Left ventricle myocardium superior (tissue), 1 donor: ENCODE measurements at regions not wholly inside any gene's neighbourhood (a gene's known extent, or its start where the extent isn't known, plus 50 kb on each side); places are given as distances from the start of the nearest gene placed in this dataset.
"Not testable (repeated sequence)": the region's sequence is repeated elsewhere in the genome, so short reads cannot be mapped to it uniquely, and the experiment has no call there.

ENCODE experiments used
- ATAC-seq: fragments of 200-7000 bp; cut with Tn5 transposase; one replicate; pipeline ENCODE4 v1.9.1; 2020; ENCODE audit warnings: mild to moderate bottlenecking, moderate library complexity
- DNase-seq: peaks from one replicate; pipeline ENCODE4 v3.0.0-alpha.2; 2020
- intact Hi-C: fragments of 100-400 bp; cut with micrococcal nuclease; formaldehyde crosslinking; loops from one replicate; pipeline ENCODE4 v1.11.0; 2022
- donor health status: DM: no; HTN: yes; CAD: no; lungs with severe emphysema.

DNA sequence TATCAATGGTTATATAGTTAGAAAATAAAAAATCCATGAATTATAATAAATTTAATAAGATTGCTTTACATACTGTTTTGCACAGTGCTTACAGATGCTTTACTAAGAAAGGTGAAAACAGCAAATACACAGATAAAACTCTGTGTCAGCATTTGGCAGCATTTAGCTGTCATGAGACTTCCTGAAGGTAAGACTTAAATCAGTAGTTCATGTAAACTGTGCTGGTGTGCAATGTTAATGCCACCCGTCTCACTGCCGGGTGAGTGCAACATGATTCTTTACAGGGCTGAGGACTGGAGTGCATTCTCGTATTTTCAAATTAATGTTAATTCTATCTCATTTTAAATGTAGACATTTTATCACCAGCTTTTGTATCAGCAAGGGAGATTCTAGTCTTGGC is 326.2 kb upstream of the POT1 start:
- intact Hi-C loops, result no loop called here
- DNase-seq (no peak), ATAC-seq (no peak)

DNA sequence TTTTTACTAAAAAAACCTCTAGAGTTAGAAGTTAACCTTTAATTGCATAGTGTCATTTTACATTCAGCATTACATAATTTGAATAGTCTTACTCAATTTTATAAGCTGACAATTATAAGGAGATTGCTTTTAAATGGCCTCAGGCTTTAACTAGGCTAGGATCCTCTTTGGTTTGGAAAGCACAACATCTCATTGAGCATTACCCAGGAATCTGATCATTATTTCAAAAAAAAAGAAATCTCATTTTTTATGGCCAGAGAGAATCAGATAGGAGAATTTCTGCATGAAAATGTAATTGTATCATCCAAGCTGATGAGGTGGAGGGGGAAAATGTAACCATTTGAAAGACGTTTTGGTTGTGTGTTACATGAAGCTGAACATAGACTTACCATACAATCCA is 324.9 kb upstream of the POT1 start:
- no peak for DNase-seq
- ATAC-seq, result no peak
- intact Hi-C loops, result no loop called here

DNA sequence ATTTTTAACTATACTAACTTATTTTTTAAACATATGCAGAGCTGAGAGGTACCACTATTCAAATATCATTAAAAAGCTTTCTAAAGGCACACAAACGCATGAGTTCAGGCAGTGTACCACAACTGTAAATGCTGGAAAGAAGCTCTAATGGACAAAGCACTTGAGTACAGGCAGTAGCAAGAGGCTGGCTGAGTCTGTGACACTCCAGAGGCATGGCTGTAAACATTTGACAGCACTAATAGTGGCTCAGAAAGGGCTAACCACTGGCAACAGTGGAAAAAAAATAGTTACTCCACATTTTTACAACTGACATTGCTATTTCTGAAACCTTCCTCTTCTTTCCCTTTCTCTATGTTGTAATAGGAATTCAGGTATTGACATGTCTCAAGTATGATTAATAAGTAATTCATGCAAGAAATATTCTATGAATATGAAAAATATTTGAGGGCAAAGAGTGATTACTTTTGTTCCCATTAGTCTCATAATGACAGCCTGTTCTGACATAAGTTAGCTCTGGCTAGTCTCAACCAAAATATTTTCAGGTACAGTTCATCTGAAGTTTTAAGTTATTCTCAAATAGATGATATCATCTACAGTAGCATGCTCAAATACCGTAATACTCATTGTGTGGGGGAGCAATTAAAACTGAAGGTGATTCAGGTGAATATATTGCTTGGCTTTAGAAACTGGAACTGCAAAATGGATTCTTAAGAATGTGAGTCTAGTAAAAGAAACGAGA is 324.0 kb upstream of the POT1 start:
- DNase-seq (no peak), ATAC-seq (no peak)
- intact Hi-C loops, result no loop called here

DNA sequence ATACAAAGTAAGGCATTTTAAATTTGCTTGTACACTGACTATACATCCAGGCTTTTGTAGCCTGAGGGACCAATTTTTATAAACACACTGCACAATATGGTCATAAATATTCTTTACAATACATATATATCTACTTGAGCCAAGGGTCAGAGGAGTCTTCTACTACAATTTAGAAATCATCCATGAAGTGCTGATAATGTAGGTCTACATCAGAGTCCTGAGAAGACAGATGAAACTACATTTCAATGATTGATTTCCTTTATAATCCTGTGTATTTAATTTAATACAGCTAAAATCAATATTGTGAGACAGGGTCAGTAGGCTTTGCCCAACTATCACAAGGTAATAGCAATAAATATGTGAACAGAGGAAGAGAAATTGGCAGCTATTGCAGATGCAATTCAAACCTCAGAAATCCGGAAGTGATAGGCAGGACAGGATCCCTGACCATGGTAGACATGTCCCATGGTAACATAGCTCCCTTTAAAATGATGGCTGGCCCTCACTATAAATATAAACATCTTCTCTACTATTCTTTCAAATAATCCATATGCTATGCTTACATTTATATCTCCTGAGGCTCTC is 318.0 kb upstream of the POT1 start:
- ATAC-seq, result no peak
- no peak for DNase-seq
- intact Hi-C loops, result no loop called here

DNA sequence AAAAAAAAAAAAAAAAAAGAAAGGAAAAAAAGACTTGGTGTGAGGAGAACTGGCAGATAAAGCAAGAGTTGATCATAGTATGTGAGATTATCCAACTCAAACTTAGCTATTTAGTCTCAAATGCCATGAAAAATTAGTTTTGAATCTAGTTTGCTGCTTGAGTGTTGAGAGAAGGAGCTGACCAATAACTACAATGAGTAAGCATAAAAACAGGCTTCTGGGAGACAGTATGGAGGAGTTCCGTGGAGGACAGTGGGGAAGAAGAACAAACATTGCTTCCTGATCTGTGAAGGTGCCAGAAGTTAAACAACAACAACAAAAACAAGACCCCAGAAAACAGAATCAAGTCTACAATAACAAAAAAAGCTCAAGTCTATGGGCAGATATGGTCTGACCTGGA is 317.1 kb upstream of the POT1 start:
- ATAC-seq (no peak), DNase-seq (no peak)
- intact Hi-C loops, result no loop called here

DNA sequence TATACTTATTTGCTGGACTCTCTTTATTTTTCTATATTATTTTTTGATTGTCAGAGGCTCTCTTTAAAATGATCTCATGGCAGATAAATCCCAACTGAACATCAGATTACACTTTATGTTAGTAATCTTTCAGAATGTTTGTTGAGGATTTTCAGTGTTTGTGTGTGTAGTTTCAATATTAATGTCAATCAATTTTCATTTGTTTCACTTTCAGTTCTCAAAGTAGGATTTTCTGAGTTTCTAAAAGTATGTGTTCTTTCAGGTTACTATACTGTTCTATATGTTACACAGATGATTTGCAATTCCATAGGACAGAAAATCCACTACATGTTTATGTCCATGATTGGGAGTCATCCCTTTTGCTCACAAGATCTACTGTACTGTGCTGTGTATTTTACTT is 311.9 kb upstream of the POT1 start:
- ATAC-seq, result no peak
- intact Hi-C loops, result no loop called here
- DNase-seq, result no peak

DNA sequence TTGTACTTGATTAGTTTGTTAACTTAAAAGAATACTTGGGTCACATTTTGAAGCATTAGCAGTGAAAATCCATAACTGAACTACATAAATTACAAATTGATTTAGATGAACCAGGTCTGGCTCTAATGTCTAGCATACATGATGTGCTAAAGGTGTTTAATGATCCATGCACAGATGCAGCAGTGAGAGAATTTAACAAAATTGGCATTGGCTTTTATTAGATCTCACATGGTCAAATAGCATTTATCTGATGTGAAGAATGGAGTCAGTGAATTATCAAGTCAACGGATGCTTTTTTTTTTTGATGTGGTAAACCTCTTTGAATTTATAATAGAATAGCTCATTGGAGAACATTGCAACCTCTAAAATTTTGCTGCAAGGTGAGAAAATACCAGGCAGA is 293.0 kb upstream of the POT1 start:
- ATAC-seq (no peak), DNase-seq (no peak)
- intact Hi-C loops, result no loop called here

DNA sequence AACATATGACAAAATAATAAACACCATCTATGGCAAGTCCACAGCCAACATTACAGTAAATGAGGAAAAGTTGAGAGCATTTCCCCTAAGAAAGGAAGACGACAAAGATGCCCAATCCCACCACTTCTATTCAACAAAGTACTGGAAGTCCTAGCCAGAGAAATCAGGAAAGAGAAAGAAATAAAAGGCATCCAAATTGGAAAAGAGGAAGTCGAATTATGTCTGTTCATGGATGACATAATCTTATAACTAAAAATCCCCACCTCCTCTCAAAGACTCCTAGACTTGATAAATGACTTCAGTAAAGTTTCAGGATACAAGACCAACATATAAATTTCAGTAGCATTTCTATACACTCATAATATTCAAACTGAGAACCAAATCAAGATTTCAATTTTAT is 288.5 kb upstream of the POT1 start:
- intact Hi-C loops, result no loop called here
- DNase-seq (no peak), ATAC-seq (no peak)

DNA sequence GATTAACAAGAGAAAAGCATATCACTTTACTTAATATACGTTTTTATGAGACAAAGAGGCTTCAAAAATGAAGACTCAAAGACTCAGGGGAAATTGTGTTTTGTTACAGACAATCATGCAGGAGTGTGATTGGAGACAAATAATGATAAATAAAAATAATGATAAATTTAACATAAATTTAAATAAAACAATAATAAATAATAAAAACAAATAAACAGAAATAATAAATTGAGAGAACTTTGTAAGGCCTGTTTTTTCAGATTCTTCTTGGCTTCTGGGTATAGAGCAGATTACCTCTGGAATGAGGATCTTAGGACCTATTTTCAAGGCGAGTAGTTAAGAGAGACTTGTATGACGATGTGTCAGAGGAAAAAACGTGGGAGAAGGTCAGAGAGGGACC is 271.4 kb upstream of the POT1 start:
- DNase-seq, result no peak
- ATAC-seq, result no peak
- intact Hi-C loops, result no loop called here

DNA sequence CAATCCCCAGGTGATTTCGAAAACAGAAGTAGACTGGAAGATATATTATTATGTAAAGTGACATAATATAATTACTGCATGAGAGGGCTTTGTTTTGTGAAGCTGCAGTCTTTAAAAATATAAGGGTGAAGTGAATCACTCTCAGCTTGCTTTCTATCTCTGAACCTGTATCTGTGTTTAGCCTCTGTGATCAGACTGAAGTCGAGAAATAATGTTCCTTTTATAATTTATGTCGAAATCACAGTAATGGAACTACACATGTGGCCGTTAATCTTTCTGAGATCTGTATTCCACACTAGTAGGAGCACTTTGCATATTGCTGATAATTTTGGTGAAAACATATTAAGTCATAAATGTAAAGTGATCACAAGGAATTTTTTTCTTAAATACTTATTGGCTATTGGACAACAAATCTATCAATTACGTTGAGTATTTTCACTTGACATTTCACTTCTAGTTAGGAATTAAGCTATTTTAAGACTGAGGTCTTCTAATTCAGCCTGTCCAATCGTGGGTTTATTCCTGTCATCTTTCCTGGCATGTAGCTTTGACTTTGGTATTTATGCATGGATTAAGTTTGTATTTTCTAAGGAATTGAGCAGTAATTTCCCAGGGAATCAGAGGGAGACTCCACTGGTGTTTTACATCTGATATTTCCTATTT is 268.2 kb upstream of the POT1 start:
- ATAC-seq, result no peak
- intact Hi-C loops, result no loop called here
- no peak for DNase-seq

DNA sequence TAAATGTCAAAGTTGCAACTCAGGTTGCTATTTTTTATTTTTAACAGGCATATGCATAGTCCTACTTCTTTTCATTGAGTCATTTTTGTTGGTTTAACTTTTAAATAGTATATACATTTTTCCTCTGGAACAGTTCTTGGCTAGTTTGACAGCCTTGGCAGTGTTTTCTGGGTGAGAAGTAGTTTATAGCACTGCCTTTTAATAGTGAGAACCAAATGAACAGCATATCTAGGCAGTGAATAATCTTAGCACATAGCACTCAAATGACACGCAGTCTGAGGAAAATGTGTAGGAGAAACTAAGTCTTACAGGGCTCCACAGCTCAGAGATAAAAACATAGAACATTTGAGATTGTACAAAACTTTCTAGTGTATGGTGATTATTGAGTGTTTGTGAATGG is 265.5 kb upstream of the POT1 start:
- DNase-seq (no peak), ATAC-seq (no peak)
- intact Hi-C loops, result no loop called here

DNA sequence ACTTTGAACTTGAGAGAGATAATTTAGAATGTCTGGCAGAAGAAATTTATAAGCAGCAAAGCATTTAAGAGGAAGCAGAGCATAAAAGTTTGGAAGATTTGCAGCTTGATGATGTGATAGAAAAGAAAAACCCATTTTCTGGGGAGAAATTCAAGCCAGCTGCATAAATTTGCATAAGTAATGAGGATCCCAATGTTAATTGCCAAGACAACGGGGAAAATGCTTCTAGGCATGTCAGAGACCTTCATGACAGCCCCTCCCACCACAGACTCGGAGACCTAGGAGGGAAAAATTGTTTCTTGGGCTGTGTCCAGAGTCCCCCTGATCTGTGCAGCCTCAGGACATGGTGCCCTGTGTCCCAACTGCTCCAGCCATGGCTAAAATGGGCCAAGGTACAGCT is 263.6 kb upstream of the POT1 start:
- no peak for DNase-seq
- no peak for ATAC-seq
- intact Hi-C loops, result no loop called here

DNA sequence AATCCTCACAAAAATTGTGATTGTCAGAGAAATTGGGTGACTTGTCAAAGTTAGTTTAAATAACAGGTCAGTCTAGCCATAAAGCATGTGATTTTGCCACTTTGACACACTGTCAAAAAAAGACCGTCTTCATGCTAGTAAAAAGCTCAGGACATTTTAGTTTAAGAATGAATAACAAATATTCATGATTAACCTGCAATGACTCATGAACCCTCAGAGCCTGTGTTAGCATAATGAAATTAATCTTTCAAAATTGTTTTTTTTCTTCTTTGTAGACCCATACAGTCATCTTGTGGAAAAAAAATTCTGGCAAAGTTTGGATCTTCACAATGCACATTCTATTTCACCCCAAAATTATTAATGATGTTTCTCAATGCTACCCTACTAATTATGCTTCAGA is 255.2 kb upstream of the POT1 start:
- intact Hi-C loops, result no loop called here
- ATAC-seq, result no peak
- no peak for DNase-seq

DNA sequence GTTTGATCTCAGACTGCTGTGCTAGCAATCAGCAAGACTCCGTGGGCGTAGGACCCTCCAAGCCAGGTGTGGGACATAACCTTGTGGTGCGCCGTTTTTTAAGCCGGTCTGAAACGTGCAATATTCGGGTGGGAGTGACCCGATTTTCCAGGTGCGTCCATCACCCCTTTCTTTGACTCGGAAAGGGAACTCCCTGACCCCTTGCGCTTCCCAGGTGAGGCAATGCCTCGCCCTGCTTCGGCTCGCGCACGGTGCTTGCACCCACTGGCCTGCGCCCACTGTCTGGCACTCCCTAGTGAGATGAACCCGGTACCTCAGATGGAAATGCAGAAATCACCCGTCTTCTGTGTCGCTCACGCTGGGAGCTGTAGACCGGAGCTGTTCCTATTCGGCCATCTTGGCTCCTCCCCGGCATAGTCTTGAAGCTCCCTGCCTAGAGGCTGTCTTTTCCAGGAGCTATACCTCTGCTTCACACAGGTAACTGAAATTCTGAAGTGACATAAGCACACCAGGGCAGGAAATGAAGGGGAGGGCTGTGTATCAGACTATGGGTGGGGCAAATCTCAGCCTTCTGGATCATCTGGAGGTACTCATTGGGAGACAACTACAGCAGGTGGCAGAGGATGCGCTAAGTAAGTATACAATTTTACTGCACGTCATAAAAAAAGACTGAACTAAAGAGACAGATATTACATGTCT is 252.1 kb upstream of the POT1 start:
- ATAC-seq, DNase-seq, intact Hi-C loops: not testable (repeated sequence)

DNA sequence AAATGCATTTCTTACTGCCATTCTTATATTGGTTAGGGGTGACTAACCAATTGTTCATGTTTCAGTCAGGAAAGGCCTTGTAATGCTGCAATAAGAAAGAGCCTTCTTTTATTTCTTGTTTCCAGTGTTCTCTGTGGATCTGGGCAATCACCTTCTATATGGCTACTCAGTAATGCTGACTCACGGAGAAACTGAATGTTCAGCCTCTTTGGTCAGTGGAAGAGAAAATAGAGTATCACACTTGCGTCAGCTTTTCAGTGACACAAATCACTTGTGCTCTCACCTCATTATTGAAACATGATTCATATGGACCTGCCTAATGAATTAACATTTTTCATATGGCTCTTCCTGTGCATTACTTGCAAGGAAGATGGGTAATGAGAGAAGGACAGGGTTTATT is 243.9 kb upstream of the POT1 start:
- intact Hi-C loops, result no loop called here
- no peak for ATAC-seq

DNA sequence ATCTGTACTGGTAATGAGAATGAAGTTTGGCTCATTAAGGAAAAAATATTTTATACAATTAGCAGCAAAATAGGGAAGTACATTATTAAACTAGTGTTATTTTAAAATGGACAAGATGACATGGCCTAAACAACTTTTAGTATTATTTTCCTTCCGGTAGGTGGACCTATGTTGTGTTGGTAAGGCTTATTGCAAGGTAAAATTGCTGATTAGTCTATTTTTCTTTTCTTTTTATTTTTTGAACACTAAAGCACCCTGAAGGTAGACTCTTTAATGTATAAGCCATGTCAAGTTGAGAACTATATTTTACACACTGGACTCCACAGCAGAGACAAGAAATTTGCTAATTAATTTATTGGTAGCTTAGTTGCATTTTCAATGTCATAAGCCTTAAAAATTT is 239.5 kb upstream of the POT1 start:
- no peak for DNase-seq
- ATAC-seq, result no peak
- intact Hi-C loops, result no loop called here

More for the DNA sequence above, 243.9 kb upstream of the POT1 start:
- no peak for DNase-seq

DNA sequence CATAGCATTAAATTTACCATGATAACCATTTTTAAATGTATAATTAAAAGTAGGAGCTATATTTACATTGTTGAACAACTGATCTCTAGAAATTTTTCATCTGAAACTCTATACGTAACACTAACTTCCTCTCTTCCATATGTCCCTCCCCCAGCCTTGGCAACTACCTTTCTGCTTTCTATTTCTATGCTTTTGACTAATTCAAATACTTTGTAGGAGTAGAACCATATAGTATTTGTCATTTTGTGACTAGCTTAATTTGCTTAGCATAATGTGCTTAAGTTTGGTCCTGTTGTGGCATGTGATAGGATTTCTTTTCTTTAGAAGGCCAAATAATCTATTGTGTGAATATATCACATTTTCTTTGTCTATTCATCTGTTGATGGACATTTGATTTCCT is 225.3 kb upstream of the POT1 start:
- ATAC-seq, result no peak
- intact Hi-C loops, result no loop called here
- no peak for DNase-seq

DNA sequence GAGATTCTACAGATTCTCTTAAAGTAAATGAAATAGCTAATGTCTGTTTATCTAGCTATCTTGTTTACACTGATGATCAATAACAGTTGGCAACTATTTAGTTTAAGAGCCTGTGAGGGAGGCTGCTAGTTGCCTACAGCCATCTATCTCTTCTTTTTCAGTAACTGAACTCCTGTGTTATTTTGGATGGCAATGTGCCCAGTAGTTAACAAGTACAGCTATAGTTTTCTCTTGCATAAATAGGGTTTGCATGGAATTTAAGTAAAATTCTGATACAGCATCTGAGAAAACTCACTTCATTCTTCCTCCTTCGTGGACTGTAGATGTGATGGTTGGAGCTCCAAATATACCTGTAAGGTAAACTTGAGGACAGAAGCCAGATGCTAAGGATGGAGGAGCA is 219.5 kb upstream of the POT1 start:
- DNase-seq (no peak), ATAC-seq (no peak)
- intact Hi-C loops, result no loop called here

DNA sequence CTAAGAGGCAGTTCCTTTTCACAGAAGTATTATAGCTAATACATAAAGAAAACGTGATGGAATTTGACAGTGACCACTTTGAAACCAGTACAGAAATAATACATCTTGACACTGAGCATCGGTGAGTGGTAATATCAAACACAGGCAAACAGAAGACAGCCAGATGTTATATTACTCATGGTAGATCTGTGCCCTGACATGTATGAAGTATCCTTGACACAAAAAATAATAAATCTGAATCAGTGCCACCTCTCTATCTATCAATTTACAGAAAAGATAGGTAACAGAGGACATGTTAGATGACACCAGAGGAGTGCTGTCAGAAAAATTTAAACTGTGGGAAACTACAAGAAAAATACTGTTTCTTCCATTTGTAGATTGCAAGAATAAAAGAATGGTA is 217.4 kb upstream of the POT1 start:
- intact Hi-C loops, result no loop called here
- ATAC-seq (no peak), DNase-seq (no peak)

DNA sequence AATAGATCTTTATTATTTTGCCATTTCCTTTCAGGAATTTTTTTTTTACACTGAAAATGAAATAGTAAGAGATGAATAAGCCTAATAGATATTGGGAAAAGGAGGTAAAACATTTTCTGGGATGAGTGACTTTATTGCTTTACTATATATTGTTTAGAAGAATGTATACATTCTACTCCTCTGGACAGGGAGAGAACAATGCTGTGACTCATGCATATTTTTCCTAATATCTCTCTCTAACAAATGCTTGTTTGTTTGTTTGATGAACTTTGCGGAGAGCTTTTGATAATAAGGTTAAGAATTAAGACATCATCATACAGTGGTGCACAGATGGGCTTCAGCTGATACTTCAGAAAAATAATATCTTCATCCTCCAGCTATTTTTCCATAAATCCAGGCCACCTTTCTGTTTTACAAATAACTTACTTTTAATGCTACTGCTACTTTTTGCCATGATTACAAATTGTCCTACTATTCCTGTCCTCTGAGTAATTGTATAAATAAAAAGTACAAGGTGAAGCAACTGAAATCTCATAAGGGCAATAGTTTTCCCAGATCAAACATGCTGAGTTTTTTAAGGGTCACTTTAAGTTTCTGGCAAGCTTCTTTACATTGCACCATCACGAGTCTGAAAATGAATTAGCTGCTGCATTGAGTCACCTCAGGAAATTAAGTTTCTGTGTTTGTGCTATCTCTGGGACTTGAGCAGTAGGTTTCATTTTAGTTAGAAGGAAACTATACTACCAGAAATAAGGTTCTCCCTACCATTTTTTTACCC is 207.3 kb upstream of the POT1 start:
- no peak for ATAC-seq
- no peak for DNase-seq
- intact Hi-C loops, result no loop called here
